ENCODE measurements at regions not wholly inside any gene's neighbourhood (a gene's known extent, or its start where the extent isn't known, plus 50 kb on each side); places are given as distances from the start of the nearest gene placed in this dataset.

DNA sequence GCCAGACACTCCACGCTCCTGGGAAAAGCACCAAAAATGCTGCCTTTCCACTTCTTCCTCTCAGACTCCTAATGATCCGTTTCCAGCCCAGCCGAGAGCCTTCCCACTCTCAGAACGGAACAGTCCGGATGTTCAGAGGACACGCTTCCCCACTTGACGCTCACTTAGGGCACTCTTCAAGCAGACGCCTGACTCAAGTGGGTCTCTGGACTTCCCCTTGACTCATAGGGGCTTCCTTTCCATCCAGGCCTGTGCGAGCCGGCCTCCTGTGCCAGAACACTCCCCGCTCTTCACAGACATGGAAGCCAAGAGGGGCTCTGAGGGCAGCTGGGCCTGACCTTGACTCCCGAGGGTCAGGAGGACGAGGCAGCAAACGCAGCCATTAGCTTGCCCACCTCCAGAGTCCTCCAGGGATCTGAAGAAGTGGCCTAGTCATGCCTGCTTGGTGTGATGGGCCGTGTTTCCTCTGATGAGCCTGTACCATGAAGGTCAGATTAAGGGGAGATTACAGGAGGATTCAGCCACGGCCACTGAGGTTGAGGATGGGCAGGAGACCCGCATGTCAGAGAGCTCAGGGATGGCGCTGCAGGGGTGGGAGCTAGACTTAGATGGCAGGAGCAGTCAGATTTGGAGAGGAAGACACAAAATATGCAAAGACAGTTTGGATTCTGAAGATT is 114.7 kb upstream of the TLE3 start (continued):
- TF ChIP-seq, protein P1, sequence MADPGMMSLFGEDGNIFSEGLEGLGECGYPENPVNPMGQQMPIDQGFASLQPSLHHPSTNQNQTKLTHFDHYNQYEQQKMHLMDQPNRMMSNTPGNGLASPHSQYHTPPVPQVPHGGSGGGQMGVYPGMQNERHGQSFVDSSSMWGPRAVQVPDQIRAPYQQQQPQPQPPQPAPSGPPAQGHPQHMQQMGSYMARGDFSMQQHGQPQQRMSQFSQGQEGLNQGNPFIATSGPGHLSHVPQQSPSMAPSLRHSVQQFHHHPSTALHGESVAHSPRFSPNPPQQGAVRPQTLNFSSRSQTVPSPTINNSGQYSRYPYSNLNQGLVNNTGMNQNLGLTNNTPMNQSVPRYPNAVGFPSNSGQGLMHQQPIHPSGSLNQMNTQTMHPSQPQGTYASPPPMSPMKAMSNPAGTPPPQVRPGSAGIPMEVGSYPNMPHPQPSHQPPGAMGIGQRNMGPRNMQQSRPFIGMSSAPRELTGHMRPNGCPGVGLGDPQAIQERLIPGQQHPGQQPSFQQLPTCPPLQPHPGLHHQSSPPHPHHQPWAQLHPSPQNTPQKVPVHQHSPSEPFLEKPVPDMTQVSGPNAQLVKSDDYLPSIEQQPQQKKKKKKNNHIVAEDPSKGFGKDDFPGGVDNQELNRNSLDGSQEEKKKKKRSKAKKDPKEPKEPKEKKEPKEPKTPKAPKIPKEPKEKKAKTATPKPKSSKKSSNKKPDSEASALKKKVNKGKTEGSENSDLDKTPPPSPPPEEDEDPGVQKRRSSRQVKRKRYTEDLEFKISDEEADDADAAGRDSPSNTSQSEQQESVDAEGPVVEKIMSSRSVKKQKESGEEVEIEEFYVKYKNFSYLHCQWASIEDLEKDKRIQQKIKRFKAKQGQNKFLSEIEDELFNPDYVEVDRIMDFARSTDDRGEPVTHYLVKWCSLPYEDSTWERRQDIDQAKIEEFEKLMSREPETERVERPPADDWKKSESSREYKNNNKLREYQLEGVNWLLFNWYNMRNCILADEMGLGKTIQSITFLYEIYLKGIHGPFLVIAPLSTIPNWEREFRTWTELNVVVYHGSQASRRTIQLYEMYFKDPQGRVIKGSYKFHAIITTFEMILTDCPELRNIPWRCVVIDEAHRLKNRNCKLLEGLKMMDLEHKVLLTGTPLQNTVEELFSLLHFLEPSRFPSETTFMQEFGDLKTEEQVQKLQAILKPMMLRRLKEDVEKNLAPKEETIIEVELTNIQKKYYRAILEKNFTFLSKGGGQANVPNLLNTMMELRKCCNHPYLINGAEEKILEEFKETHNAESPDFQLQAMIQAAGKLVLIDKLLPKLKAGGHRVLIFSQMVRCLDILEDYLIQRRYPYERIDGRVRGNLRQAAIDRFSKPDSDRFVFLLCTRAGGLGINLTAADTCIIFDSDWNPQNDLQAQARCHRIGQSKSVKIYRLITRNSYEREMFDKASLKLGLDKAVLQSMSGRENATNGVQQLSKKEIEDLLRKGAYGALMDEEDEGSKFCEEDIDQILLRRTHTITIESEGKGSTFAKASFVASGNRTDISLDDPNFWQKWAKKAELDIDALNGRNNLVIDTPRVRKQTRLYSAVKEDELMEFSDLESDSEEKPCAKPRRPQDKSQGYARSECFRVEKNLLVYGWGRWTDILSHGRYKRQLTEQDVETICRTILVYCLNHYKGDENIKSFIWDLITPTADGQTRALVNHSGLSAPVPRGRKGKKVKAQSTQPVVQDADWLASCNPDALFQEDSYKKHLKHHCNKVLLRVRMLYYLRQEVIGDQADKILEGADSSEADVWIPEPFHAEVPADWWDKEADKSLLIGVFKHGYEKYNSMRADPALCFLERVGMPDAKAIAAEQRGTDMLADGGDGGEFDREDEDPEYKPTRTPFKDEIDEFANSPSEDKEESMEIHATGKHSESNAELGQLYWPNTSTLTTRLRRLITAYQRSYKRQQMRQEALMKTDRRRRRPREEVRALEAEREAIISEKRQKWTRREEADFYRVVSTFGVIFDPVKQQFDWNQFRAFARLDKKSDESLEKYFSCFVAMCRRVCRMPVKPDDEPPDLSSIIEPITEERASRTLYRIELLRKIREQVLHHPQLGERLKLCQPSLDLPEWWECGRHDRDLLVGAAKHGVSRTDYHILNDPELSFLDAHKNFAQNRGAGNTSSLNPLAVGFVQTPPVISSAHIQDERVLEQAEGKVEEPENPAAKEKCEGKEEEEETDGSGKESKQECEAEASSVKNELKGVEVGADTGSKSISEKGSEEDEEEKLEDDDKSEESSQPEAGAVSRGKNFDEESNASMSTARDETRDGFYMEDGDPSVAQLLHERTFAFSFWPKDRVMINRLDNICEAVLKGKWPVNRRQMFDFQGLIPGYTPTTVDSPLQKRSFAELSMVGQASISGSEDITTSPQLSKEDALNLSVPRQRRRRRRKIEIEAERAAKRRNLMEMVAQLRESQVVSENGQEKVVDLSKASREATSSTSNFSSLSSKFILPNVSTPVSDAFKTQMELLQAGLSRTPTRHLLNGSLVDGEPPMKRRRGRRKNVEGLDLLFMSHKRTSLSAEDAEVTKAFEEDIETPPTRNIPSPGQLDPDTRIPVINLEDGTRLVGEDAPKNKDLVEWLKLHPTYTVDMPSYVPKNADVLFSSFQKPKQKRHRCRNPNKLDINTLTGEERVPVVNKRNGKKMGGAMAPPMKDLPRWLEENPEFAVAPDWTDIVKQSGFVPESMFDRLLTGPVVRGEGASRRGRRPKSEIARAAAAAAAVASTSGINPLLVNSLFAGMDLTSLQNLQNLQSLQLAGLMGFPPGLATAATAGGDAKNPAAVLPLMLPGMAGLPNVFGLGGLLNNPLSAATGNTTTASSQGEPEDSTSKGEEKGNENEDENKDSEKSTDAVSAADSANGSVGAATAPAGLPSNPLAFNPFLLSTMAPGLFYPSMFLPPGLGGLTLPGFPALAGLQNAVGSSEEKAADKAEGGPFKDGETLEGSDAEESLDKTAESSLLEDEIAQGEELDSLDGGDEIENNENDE (IDR thresholded peaks at IDR 0.05; ENCODE audit: insufficient replicate concordance, low read length) = no peak
- TF ChIP-seq, protein P2, sequence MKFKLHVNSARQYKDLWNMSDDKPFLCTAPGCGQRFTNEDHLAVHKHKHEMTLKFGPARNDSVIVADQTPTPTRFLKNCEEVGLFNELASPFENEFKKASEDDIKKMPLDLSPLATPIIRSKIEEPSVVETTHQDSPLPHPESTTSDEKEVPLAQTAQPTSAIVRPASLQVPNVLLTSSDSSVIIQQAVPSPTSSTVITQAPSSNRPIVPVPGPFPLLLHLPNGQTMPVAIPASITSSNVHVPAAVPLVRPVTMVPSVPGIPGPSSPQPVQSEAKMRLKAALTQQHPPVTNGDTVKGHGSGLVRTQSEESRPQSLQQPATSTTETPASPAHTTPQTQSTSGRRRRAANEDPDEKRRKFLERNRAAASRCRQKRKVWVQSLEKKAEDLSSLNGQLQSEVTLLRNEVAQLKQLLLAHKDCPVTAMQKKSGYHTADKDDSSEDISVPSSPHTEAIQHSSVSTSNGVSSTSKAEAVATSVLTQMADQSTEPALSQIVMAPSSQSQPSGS (IDR thresholded peaks at IDR 0.05; ENCODE audit: low read length) = no peak
- no peak for TF ChIP-seq POLR2AphosphoS5 (IDR thresholded peaks at IDR 0.05; ENCODE audit: low read depth, low read length)
- no peak for TF ChIP-seq TCF12 (IDR thresholded peaks at IDR 0.05; ENCODE audit: low read depth, low read length)
- TF ChIP-seq SIN3A (conservative IDR thresholded peaks at IDR 0.05 in 1 of 2, IDR thresholded peaks at IDR 0.05 in 1 of 2; ENCODE audit: low read depth in 1 of 2, low read length in 2 of 2) = no peak
- TF ChIP-seq POLR2A (IDR thresholded peaks at IDR 0.05; ENCODE audit: control extremely low read depth in 1 of 2, low read depth in 2 of 2, low read length in 2 of 2) = no peak
- no peak for TF ChIP-seq SP1 (IDR thresholded peaks at IDR 0.05; ENCODE audit: low read depth, low read length)
- TF ChIP-seq KDM5A (IDR thresholded peaks at IDR 0.05; ENCODE audit: low read length) = no peak
- no peak for TF ChIP-seq TEAD4 (IDR thresholded peaks at IDR 0.05; ENCODE audit: low read depth, low read length)
- no peak for TF ChIP-seq EGR1 (IDR thresholded peaks at IDR 0.05; ENCODE audit: borderline replicate concordance, low read depth, low read length)

Data from H1 (cell line).